ENCODE measurements at regions not wholly inside any gene's neighbourhood (a gene's known extent, or its start where the extent isn't known, plus 50 kb on each side); places are given as distances from the start of the nearest gene placed in this dataset.

GRCh38 chr1:199515261-199515660, 512.2 kb upstream of the NR5A2 start:
- Histone ChIP-seq H3K27me3 (ENCODE audit: control insufficient read depth, insufficient read depth, low read length) (no peaks in the 10 kb centered on the region), H3K36me3 (ENCODE audit: control insufficient read depth, insufficient read depth, low read length) (no peaks in the 10 kb centered on the region), H3K4me3 (ENCODE audit: low read depth in 2 of 2, low read length in 2 of 2) (no peak overlapping the region), H3K27ac (ENCODE audit: low read length) (no peak overlapping the region), H3K9me3 (ENCODE audit: control insufficient read depth, insufficient read depth, low read depth, low read length) (no peaks in the 10 kb centered on the region), H3K4me1 (ENCODE audit: control insufficient read depth, insufficient read depth, low read length) (no peaks in the 10 kb centered on the region)
- no peak for DNase-seq (ENCODE audit: low read depth, low spot score)
- TF ChIP-seq TCF7L2 (IDR thresholded peaks at IDR 0.05; ENCODE audit: low read depth, low read length) (no peak), CTCF (IDR thresholded peaks at IDR 0.05) (no peak), POLR2AphosphoS5 (IDR thresholded peaks at IDR 0.05; ENCODE audit: low read depth, low read length) (no peak), SIN3A (IDR thresholded peaks at IDR 0.05; ENCODE audit: borderline replicate concordance, insufficient read depth, low read depth, low read length) (no peak)
- TF ChIP-seq, protein P1, sequence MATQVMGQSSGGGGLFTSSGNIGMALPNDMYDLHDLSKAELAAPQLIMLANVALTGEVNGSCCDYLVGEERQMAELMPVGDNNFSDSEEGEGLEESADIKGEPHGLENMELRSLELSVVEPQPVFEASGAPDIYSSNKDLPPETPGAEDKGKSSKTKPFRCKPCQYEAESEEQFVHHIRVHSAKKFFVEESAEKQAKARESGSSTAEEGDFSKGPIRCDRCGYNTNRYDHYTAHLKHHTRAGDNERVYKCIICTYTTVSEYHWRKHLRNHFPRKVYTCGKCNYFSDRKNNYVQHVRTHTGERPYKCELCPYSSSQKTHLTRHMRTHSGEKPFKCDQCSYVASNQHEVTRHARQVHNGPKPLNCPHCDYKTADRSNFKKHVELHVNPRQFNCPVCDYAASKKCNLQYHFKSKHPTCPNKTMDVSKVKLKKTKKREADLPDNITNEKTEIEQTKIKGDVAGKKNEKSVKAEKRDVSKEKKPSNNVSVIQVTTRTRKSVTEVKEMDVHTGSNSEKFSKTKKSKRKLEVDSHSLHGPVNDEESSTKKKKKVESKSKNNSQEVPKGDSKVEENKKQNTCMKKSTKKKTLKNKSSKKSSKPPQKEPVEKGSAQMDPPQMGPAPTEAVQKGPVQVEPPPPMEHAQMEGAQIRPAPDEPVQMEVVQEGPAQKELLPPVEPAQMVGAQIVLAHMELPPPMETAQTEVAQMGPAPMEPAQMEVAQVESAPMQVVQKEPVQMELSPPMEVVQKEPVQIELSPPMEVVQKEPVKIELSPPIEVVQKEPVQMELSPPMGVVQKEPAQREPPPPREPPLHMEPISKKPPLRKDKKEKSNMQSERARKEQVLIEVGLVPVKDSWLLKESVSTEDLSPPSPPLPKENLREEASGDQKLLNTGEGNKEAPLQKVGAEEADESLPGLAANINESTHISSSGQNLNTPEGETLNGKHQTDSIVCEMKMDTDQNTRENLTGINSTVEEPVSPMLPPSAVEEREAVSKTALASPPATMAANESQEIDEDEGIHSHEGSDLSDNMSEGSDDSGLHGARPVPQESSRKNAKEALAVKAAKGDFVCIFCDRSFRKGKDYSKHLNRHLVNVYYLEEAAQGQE (IDR thresholded peaks at IDR 0.05; ENCODE audit: insufficient read depth in 1 of 2, low read depth in 2 of 2, low read length in 1 of 2) = no peak
- intact Hi-C loops (cut with micrococcal nuclease; ENCODE audit: unreplicated experiment) = no loop called here
- BruUV-seq (replicated peaks) = no TSS peak
- no peak for ATAC-seq
- in situ Hi-C loops (cut with HindIII; ENCODE audit: low pct_unique_long_range_greater_than_20kb, low sequenced_read_pairs) = no loop called here
- CTCF ChIA-PET = no interaction called here
- POLR2A ChIA-PET = no interaction called here

- ChIA-PET POLR2A (no interaction called here), CTCF (no interaction called here)
- ATAC-seq (no peak), DNase-seq (ENCODE audit: low read depth, low spot score) (no peak)
- H3K27ac ChIP-seq (ENCODE audit: low read length) = no peak overlapping the region
- H3K4me3 ChIP-seq (ENCODE audit: low read depth in 2 of 2, low read length in 2 of 2) = no peak overlapping the region
- intact Hi-C loops (cut with micrococcal nuclease; ENCODE audit: unreplicated experiment) (no loop called here), in situ Hi-C loops (cut with HindIII; ENCODE audit: low pct_unique_long_range_greater_than_20kb, low sequenced_read_pairs) (no loop called here)
- no TSS peak for BruUV-seq (replicated peaks)
- H3K4me1 ChIP-seq (ENCODE audit: control insufficient read depth, insufficient read depth, low read length) = no peaks in the 10 kb centered on the region
- H3K36me3 ChIP-seq (ENCODE audit: control insufficient read depth, insufficient read depth, low read length) = no peaks in the 10 kb centered on the region
- no peaks in the 10 kb centered on the region for H3K27me3 ChIP-seq (ENCODE audit: control insufficient read depth, insufficient read depth, low read length)
- H3K9me3 ChIP-seq (ENCODE audit: control insufficient read depth, insufficient read depth, low read depth, low read length) = no peaks in the 10 kb centered on the region
- TF ChIP-seq POLR2AphosphoS5 (IDR thresholded peaks at IDR 0.05; ENCODE audit: low read depth, low read length) (no peak), TCF7L2 (IDR thresholded peaks at IDR 0.05; ENCODE audit: low read depth, low read length) (no peak)
Observed at GRCh38 chr1:199522338-199522737, 505.2 kb upstream of the NR5A2 start.

DNA sequence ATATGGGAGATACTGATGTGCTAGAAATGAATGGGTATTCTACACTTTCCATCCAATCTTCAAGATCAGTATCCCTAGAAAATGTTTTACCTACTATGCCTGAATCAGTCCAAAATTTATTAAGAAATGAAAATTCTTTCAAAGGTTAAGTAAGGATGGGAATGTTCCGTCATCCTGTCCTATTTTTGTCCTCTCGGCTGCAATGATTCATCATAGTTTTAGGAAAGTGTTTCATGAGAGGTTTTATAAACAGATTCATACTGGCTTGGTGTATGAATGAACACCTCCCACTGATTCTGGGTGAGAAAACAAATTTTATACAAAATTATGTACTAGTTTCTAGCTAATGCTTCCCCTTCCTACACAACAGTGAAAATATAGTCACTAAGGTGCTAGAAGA, 504.6 kb upstream of the NR5A2 start:
- H3K9me3 ChIP-seq (ENCODE audit: control insufficient read depth, insufficient read depth, low read depth, low read length) = no peaks in the 10 kb centered on the region
- no peak overlapping the region for H3K27ac ChIP-seq (ENCODE audit: low read length)
- TF ChIP-seq TCF7L2 (IDR thresholded peaks at IDR 0.05; ENCODE audit: low read depth, low read length) (no peak), CTCF (IDR thresholded peaks at IDR 0.05) (no peak), POLR2AphosphoS5 (IDR thresholded peaks at IDR 0.05; ENCODE audit: low read depth, low read length) (no peak), SIN3A (IDR thresholded peaks at IDR 0.05; ENCODE audit: borderline replicate concordance, insufficient read depth, low read depth, low read length) (no peak)
- TF ChIP-seq, protein P1 (IDR thresholded peaks at IDR 0.05; ENCODE audit: insufficient read depth in 1 of 2, low read depth in 2 of 2, low read length in 1 of 2) = no peak
- H3K36me3 ChIP-seq (ENCODE audit: control insufficient read depth, insufficient read depth, low read length) = no peaks in the 10 kb centered on the region
- POLR2A ChIA-PET = no interaction called here
- CTCF ChIA-PET = no interaction called here
- no peaks in the 10 kb centered on the region for H3K4me1 ChIP-seq (ENCODE audit: control insufficient read depth, insufficient read depth, low read length)
- no TSS peak for BruUV-seq (replicated peaks)
- in situ Hi-C loops (cut with HindIII; ENCODE audit: low pct_unique_long_range_greater_than_20kb, low sequenced_read_pairs) = no loop called here
- intact Hi-C loops (cut with micrococcal nuclease; ENCODE audit: unreplicated experiment) = no loop called here
- no peak overlapping the region for H3K4me3 ChIP-seq (ENCODE audit: low read depth in 2 of 2, low read length in 2 of 2)
- no peaks in the 10 kb centered on the region for H3K27me3 ChIP-seq (ENCODE audit: control insufficient read depth, insufficient read depth, low read length)
- no peak for DNase-seq (ENCODE audit: low read depth, low spot score)
- ATAC-seq = no peak
